HEK293 (cell line): ENCODE measurements at regions not wholly inside any gene's neighbourhood (a gene's known extent, or its start where the extent isn't known, plus 50 kb on each side); places are given as distances from the start of the nearest gene placed in this dataset.

Source experiments
- CTCF ChIP-seq: fragments of 450-650 bp; formaldehyde crosslinking; IDR thresholded peaks from 2 replicates; pipeline ENCODE4 v1.5.1; 2016; ENCODE audit warnings: missing biosample characterization, missing genetic modification characterization
- HOXD13 ChIP-seq: sonication (generic); formaldehyde crosslinking; IDR thresholded peaks from 2 replicates; pipeline ENCODE4 v1.8.0; 2022; ENCODE audit warnings: missing genetic modification reagents, borderline replicate concordance
- ZFP69B ChIP-seq: fragments of 450-650 bp; formaldehyde crosslinking; IDR thresholded peaks from 2 replicates; pipeline ENCODE4 v1.5.1; 2016; ENCODE audit warnings: missing biosample characterization, missing genetic modification characterization
- ZNF274 ChIP-seq, 2 experiments: fragments of 200-500 bp in 1 of 2; fragments of 450-650 bp in 1 of 2; sonication (Bioruptor generic) in 1 of 2; formaldehyde crosslinking in 1 of 2; IDR thresholded peaks; 2 replicates each; pipeline versions ENCODE4 v1.5.1 to v1.6.1; 2014 to 2016; ENCODE audit warnings: borderline replicate concordance in 1 of 2, inconsistent platforms in 1 of 2, low read length in 1 of 2, missing biosample characterization in 1 of 2, missing genetic modification characterization in 1 of 2
- ZNF521 ChIP-seq: fragments of 450-650 bp; formaldehyde crosslinking; IDR thresholded peaks from 2 replicates; pipeline ENCODE4 v1.5.1; 2017; ENCODE audit warnings: missing biosample characterization, mild to moderate bottlenecking, missing genetic modification characterization
- ZNF664 ChIP-seq: fragments of 450-650 bp; formaldehyde crosslinking; IDR thresholded peaks from 2 replicates; pipeline ENCODE4 v1.5.1; 2016; ENCODE audit warnings: missing biosample characterization, missing genetic modification characterization
- ZNF76 ChIP-seq: fragments of 450-650 bp; formaldehyde crosslinking; IDR thresholded peaks from 2 replicates; pipeline ENCODE4; 2016; ENCODE audit warnings: low read depth, missing biosample characterization, missing genetic modification characterization, borderline replicate concordance
- ZNF791 ChIP-seq: fragments of 450-650 bp; formaldehyde crosslinking; IDR thresholded peaks from 2 replicates; pipeline ENCODE4 v1.5.1; 2016; ENCODE audit warnings: missing biosample characterization, missing genetic modification characterization

GRCh38 chr11:128222245-128222884 lies 365.0 kb downstream of the ETS1 start:
- TF ChIP-seq ZNF76 (no peak), ZNF274 (IDR thresholded peaks at IDR 0.05; ENCODE audit: low read length) (no peak), ZNF274 (tag by site-specific recombination; IDR thresholded peaks at IDR 0.05; ENCODE audit: borderline replicate concordance) (no peak), ZFP69B (tag by site-specific recombination) (no peak), CTCF (no peak), ZNF521 (tag by site-specific recombination) (no peak), HOXD13 (CRISPR knock-in tag) (no peak), ZNF664 (tag by site-specific recombination) (no peak), ZNF791 (tag by site-specific recombination) (no peak)
